ENCODE measurements at regions not wholly inside any gene's neighbourhood (a gene's known extent, or its start where the extent isn't known, plus 50 kb on each side); places are given as distances from the start of the nearest gene placed in this dataset.

DNA sequence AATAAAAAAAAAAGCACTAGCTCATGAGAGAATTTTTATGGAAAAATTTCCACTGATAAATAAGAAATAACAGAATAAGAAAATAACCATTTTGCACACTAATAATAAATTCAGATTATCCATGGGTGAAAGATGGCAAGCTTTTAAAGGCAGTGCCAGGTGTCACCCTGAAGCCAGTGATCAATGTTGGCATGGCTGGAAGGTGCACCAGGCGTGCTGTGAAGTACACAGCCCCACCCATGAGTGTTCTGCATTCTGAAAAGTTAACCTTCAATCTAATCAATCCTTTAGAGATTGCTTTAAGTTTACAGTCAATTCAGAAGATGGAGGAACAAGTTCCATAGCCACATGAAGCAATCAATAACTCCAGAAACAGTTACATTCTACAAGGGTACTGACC, 284.4 kb downstream of the C6orf118 start:
- Histone ChIP-seq H3K4me1 (ENCODE audit: control insufficient read depth, low read length) (no peaks in the 10 kb centered on the region), H3K4me2 (ENCODE audit: low read length) (no peak overlapping the region), H4K20me1 (ENCODE audit: control insufficient read depth, insufficient read depth, low read depth, low read length) (no peaks in the 10 kb centered on the region), H3F3A (ENCODE audit: control insufficient read depth, insufficient read depth) (no peaks in the 10 kb centered on the region), H3K27ac (ENCODE audit: low read depth, low read length) (no peak overlapping the region), H3K36me3 (ENCODE audit: control insufficient read depth, low read length) (no peaks in the 10 kb centered on the region), H3K4me3 (ENCODE audit: low read length) (no peak overlapping the region), H3K9me2 (replicated peaks; ENCODE audit: control insufficient read depth, low read length) (no peaks in the 10 kb centered on the region), H3K9me3 (ENCODE audit: control insufficient read depth, insufficient read depth, low read length) (no peaks in the 10 kb centered on the region), H3K27me3 (ENCODE audit: control insufficient read depth, low read length) (no peaks in the 10 kb centered on the region), H3K79me2 (ENCODE audit: control insufficient read depth, low read length) (no peaks in the 10 kb centered on the region)
- TF ChIP-seq, protein P1, sequence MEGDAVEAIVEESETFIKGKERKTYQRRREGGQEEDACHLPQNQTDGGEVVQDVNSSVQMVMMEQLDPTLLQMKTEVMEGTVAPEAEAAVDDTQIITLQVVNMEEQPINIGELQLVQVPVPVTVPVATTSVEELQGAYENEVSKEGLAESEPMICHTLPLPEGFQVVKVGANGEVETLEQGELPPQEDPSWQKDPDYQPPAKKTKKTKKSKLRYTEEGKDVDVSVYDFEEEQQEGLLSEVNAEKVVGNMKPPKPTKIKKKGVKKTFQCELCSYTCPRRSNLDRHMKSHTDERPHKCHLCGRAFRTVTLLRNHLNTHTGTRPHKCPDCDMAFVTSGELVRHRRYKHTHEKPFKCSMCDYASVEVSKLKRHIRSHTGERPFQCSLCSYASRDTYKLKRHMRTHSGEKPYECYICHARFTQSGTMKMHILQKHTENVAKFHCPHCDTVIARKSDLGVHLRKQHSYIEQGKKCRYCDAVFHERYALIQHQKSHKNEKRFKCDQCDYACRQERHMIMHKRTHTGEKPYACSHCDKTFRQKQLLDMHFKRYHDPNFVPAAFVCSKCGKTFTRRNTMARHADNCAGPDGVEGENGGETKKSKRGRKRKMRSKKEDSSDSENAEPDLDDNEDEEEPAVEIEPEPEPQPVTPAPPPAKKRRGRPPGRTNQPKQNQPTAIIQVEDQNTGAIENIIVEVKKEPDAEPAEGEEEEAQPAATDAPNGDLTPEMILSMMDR (IDR thresholded peaks at IDR 0.05; ENCODE audit: low read depth, low read length, poor library complexity, severe bottlenecking) = no peak
- TF ChIP-seq EZH2phosphoT487 (IDR thresholded peaks at IDR 0.05; ENCODE audit: borderline replicate concordance, low read length) = no peak

DNA sequence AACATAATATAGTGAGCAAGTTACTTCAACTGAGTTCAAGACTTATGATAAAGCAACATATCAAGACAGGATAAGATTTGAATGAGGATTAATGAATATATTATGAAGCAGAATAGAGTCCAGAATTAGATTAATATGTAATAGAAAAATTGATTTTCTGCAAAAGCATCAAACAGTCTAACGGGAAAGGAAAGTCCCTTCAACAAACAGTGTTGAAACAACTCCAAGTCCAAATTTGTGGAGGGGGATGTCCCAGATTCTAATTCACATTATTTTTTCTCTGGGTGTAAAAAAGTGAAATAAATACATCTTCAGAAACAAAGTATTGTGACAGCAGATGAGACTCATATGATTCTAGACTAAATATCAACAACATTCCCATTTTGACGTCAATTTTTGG, 289.7 kb downstream of the C6orf118 start:
- no peaks in the 10 kb centered on the region for H3F3A ChIP-seq (ENCODE audit: control insufficient read depth, insufficient read depth)
- no peak overlapping the region for H3K27ac ChIP-seq (ENCODE audit: low read depth, low read length)
- no peaks in the 10 kb centered on the region for H3K79me2 ChIP-seq (ENCODE audit: control insufficient read depth, low read length)
- no peaks in the 10 kb centered on the region for H3K9me2 ChIP-seq (replicated peaks; ENCODE audit: control insufficient read depth, low read length)
- no peak for TF ChIP-seq EZH2phosphoT487 (IDR thresholded peaks at IDR 0.05; ENCODE audit: borderline replicate concordance, low read length)
- TF ChIP-seq, protein P1 (IDR thresholded peaks at IDR 0.05; ENCODE audit: low read depth, low read length, poor library complexity, severe bottlenecking) = no peak
- no peaks in the 10 kb centered on the region for H3K9me3 ChIP-seq (ENCODE audit: control insufficient read depth, insufficient read depth, low read length)
- no peaks in the 10 kb centered on the region for H4K20me1 ChIP-seq (ENCODE audit: control insufficient read depth, insufficient read depth, low read depth, low read length)
- H3K36me3 ChIP-seq (ENCODE audit: control insufficient read depth, low read length) = no peaks in the 10 kb centered on the region
- no peak overlapping the region for H3K4me3 ChIP-seq (ENCODE audit: low read length)
- no peaks in the 10 kb centered on the region for H3K4me1 ChIP-seq (ENCODE audit: control insufficient read depth, low read length)
- H3K27me3 ChIP-seq (ENCODE audit: control insufficient read depth, low read length) = no peaks in the 10 kb centered on the region
- H3K4me2 ChIP-seq (ENCODE audit: low read length) = no peak overlapping the region

DNA sequence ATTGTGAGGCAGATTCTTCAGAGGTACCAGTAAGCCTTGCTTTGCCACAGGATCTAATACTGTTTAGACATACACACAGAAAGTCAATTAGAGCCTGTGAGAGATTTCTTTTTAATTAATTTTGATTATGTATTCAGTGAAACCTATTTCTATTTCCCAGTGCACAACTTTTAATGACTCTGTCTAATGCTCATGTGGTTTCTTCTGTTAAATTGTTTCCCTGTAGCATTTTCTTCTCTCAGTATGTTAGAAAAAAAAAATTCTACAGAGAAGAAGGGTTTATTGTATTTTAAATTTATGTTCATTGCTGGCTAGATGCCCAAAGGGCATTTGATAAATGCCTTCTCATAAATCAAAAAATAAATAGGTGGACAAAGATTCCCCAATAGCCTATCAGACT, 293.7 kb downstream of the C6orf118 start:
- H3K27ac ChIP-seq (ENCODE audit: low read depth, low read length) = no peak overlapping the region
- no peak for TF ChIP-seq EZH2phosphoT487 (IDR thresholded peaks at IDR 0.05; ENCODE audit: borderline replicate concordance, low read length)
- TF ChIP-seq, protein P1 (IDR thresholded peaks at IDR 0.05; ENCODE audit: low read depth, low read length, poor library complexity, severe bottlenecking) = no peak

DNA sequence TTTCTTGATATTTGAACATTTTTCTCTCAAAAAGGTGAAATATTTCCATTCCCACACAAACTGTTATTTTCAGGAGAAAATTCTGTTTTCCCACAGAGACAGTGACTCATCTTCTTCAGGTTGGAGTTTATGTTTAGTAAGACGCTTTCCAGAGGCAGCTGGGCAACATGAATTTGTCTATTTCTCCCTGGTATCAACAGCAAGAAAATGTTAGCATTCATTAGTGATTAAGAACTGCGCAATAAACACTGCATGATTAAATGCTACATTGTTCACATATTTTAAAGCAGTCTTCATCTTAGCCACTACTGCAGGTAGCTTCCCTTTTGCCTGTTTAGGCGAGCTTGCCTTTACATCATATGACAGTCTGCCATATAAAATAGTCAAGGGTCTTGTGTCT, 295.7 kb downstream of the C6orf118 start:
- H3K27ac ChIP-seq (ENCODE audit: low read depth, low read length) = no peak overlapping the region
- H3K27me3 ChIP-seq (ENCODE audit: control insufficient read depth, low read length) = no peaks in the 10 kb centered on the region

More for the DNA sequence above, 293.7 kb downstream of the C6orf118 start:
- Histone ChIP-seq H3K4me1 (ENCODE audit: control insufficient read depth, low read length) (no peaks in the 10 kb centered on the region), H4K20me1 (ENCODE audit: control insufficient read depth, insufficient read depth, low read depth, low read length) (no peaks in the 10 kb centered on the region), H3K27me3 (ENCODE audit: control insufficient read depth, low read length) (no peaks in the 10 kb centered on the region), H3K9me2 (replicated peaks; ENCODE audit: control insufficient read depth, low read length) (no peaks in the 10 kb centered on the region), H3K4me2 (ENCODE audit: low read length) (no peak overlapping the region), H3F3A (ENCODE audit: control insufficient read depth, insufficient read depth) (no peaks in the 10 kb centered on the region), H3K36me3 (ENCODE audit: control insufficient read depth, low read length) (no peaks in the 10 kb centered on the region), H3K79me2 (ENCODE audit: control insufficient read depth, low read length) (no peaks in the 10 kb centered on the region), H3K4me3 (ENCODE audit: low read length) (no peak overlapping the region), H3K9me3 (ENCODE audit: control insufficient read depth, insufficient read depth, low read length) (no peaks in the 10 kb centered on the region)

More for the DNA sequence above, 295.7 kb downstream of the C6orf118 start:
- no peaks in the 10 kb centered on the region for H3F3A ChIP-seq (ENCODE audit: control insufficient read depth, insufficient read depth)
- no peaks in the 10 kb centered on the region for H3K9me2 ChIP-seq (replicated peaks; ENCODE audit: control insufficient read depth, low read length)
- no peak overlapping the region for H3K4me3 ChIP-seq (ENCODE audit: low read length)
- no peaks in the 10 kb centered on the region for H3K9me3 ChIP-seq (ENCODE audit: control insufficient read depth, insufficient read depth, low read length)
- no peaks in the 10 kb centered on the region for H3K36me3 ChIP-seq (ENCODE audit: control insufficient read depth, low read length)
- H3K4me2 ChIP-seq (ENCODE audit: low read length) = no peak overlapping the region
- no peaks in the 10 kb centered on the region for H3K4me1 ChIP-seq (ENCODE audit: control insufficient read depth, low read length)
- no peaks in the 10 kb centered on the region for H3K79me2 ChIP-seq (ENCODE audit: control insufficient read depth, low read length)
- no peaks in the 10 kb centered on the region for H4K20me1 ChIP-seq (ENCODE audit: control insufficient read depth, insufficient read depth, low read depth, low read length)
- no peak for TF ChIP-seq EZH2phosphoT487 (IDR thresholded peaks at IDR 0.05; ENCODE audit: borderline replicate concordance, low read length)
- TF ChIP-seq, protein P1 (IDR thresholded peaks at IDR 0.05; ENCODE audit: low read depth, low read length, poor library complexity, severe bottlenecking) = no peak
